AG04449 (cell line): ENCODE measurements at regions not wholly inside any gene's neighbourhood (a gene's known extent, or its start where the extent isn't known, plus 50 kb on each side); places are given as distances from the start of the nearest gene placed in this dataset.

ENCODE experiments used
- CTCF ChIA-PET: fragments of 350-600 bp; formaldehyde crosslinking; extraction: SDS; loops from one replicate; lab custom pipeline; 2021; ENCODE audit warnings: antibody characterized with exemption; lab: Yijun Ruan, JAX
- POLR2A ChIA-PET: fragments of 400-600, 350-600 bp; formaldehyde crosslinking; extraction: SDS; loops from one replicate; lab custom pipeline; 2020; ENCODE audit warnings: antibody characterized with exemption, inconsistent platforms; lab: Yijun Ruan, JAX
- DNase-seq: peaks from one replicate; pipeline ENCODE4 v3.0.0-alpha.2; 2010; ENCODE audit warnings: low read depth, low spot score
- H3K4me3 ChIP-seq: 2 replicates; pipeline ENCODE4 v1.5.1; 2011; ENCODE audit warnings: low read depth, mild to moderate bottlenecking, control low read depth, low read length
- CTCF ChIP-seq: IDR thresholded peaks from one replicate; pipeline ENCODE4 v1.5.1; 2011; ENCODE audit warnings: mild to moderate bottlenecking, moderate library complexity, low read length, control low read depth, inconsistent platforms; ENCODE audit not compliant: insufficient read depth; ENCODE audit errors: missing control alignments

- TF ChIP-seq CTCF, result no peak
- H3K4me3 ChIP-seq, result no peak overlapping the region
- DNase-seq, result no peak
- POLR2A ChIA-PET, result no interaction called here
- CTCF ChIA-PET, result no interaction called here
Observed at GRCh38 chr2:123693836-123694235, 331.3 kb upstream of the CNTNAP5 start.

- no peak for DNase-seq
- ChIA-PET POLR2A (no interaction called here), CTCF (no interaction called here)
- no peak for TF ChIP-seq CTCF
- H3K4me3 ChIP-seq, result no peak overlapping the region
Observed at GRCh38 chr2:123695426-123695825, 329.7 kb upstream of the CNTNAP5 start.

- CTCF ChIA-PET, result no interaction called here
- no peak for TF ChIP-seq CTCF
- POLR2A ChIA-PET, result no interaction called here
- DNase-seq, result no peak
- H3K4me3 ChIP-seq, result no peak overlapping the region
Observed at GRCh38 chr2:123696021-123696420, 329.1 kb upstream of the CNTNAP5 start.

GRCh38 chr2:123696799-123697410 lies 328.2 kb upstream of the CNTNAP5 start:
- H3K4me3 ChIP-seq, result no peak overlapping the region
- ChIA-PET CTCF (no interaction called here), POLR2A (no interaction called here)
- TF ChIP-seq CTCF, result no peak
- no peak for DNase-seq

- no peak for TF ChIP-seq CTCF
- no peak overlapping the region for H3K4me3 ChIP-seq
- ChIA-PET POLR2A (no interaction called here), CTCF (no interaction called here)
- DNase-seq, result no peak
Observed at GRCh38 chr2:123715467-123715982, 309.6 kb upstream of the CNTNAP5 start.

- H3K4me3 ChIP-seq, result no peak overlapping the region
- no peak for DNase-seq
- ChIA-PET POLR2A (no interaction called here), CTCF (no interaction called here)
- no peak for TF ChIP-seq CTCF
Observed at GRCh38 chr2:123717636-123718334, 307.3 kb upstream of the CNTNAP5 start.
